ENCODE measurements at regions not wholly inside any gene's neighbourhood (a gene's known extent, or its start where the extent isn't known, plus 50 kb on each side); places are given as distances from the start of the nearest gene placed in this dataset.

- no peak for TF ChIP-seq CTCF (IDR thresholded peaks at IDR 0.05)
- TF ChIP-seq POLR2A (IDR thresholded peaks at IDR 0.05), result no peak
Measured at GRCh38 chr9:91161465-91162300, 200.0 kb downstream of the AUH start.
